K562 (cell line): ENCODE measurements at regions not wholly inside any gene's neighbourhood (a gene's known extent, or its start where the extent isn't known, plus 50 kb on each side); places are given as distances from the start of the nearest gene placed in this dataset.

Experiments
- ATF1 ChIP-seq, 2 experiments: fragments of 450-650 bp in 1 of 2; IDR thresholded peaks; 2 replicates each; pipeline ENCODE4 v1.6.1; 2016; ENCODE audit warnings: missing compliant biosample characterization in 1 of 2, missing genetic modification characterization in 1 of 2
- ATF3 ChIP-seq, 2 experiments: fragments of 450-650 bp in 1 of 2; sonication (generic) in 1 of 2; formaldehyde crosslinking in 1 of 2; IDR thresholded peaks in 1 of 2; conservative IDR thresholded peaks in 1 of 2; 2 replicates each; pipeline versions ENCODE4 v1.6.1 to v1.8.1; 2016 to 2023; ENCODE audit warnings: mild to moderate bottlenecking in 2 of 2, moderate library complexity in 2 of 2, inconsistent platforms in 1 of 2, missing genetic modification reagents in 1 of 2
- CTCF ChIP-seq, 3 experiments: IDR thresholded peaks in 2 of 3; conservative IDR thresholded peaks in 1 of 3; 2 replicates each; pipeline ENCODE4 v1.5.1; 2011 to 2012; ENCODE audit warnings: low read length in 3 of 3, mild to moderate bottlenecking in 3 of 3, control low read depth in 2 of 3, improper control_type of control experiment in 1 of 3, inconsistent platforms in 1 of 3, low read depth in 1 of 3, mixed read lengths in 1 of 3, moderate library complexity in 1 of 3; ENCODE audit not compliant: insufficient read depth in 2 of 3
- EGR1 ChIP-seq: fragments of 450-650 bp; conservative IDR thresholded peaks from 2 replicates; pipeline ENCODE4 v1.6.1; 2017; ENCODE audit warnings: mild to moderate bottlenecking
- FOXA1 ChIP-seq: fragments of 450-650 bp; IDR thresholded peaks from 2 replicates; pipeline ENCODE4 v1.6.1; 2016; ENCODE audit warnings: mild to moderate bottlenecking, borderline replicate concordance
- MAFK ChIP-seq: IDR thresholded peaks from 2 replicates; pipeline ENCODE4 v1.6.1; 2011; ENCODE audit warnings: low read length, improper control_type of control experiment
- NFYB ChIP-seq: IDR thresholded peaks from 2 replicates; pipeline ENCODE4 v1.6.1; 2011; ENCODE audit warnings: mild to moderate bottlenecking, moderate library complexity; ENCODE audit not compliant: insufficient read length; ENCODE audit errors: extremely low read depth
- NR1H2 ChIP-seq: sonication (generic); formaldehyde crosslinking; IDR thresholded peaks from 2 replicates; pipeline ENCODE4 v1.4.0; 2020; ENCODE audit warnings: mild to moderate bottlenecking, missing genetic modification reagents
- POLR2AphosphoS5 ChIP-seq: IDR thresholded peaks from 2 replicates; pipeline ENCODE4 v1.6.1; 2011; ENCODE audit warnings: mild to moderate bottlenecking, low read depth, low read length, moderate library complexity; ENCODE audit not compliant: control insufficient read depth, insufficient read depth
- RB1 ChIP-seq: fragments of 450-650 bp; IDR thresholded peaks from 2 replicates; pipeline ENCODE4 v1.6.1; 2017; ENCODE audit warnings: low read depth, mild to moderate bottlenecking
- TAF1 ChIP-seq: IDR thresholded peaks from 2 replicates; pipeline ENCODE4 v1.6.1; 2011; ENCODE audit warnings: mild to moderate bottlenecking, low read length, moderate library complexity; ENCODE audit not compliant: insufficient read depth, control insufficient read depth, severe bottlenecking; ENCODE audit errors: extremely low read depth
- ZNF133 ChIP-seq: fragments of 250-450 bp; sonication (Bioruptor Pico); IDR thresholded peaks from 2 replicates; pipeline ENCODE4 v1.4.0; 2020; ENCODE audit warnings: mild to moderate bottlenecking
- TF ChIP-seq, protein P1 (sequence below): sonication (generic); formaldehyde crosslinking; IDR thresholded peaks from 2 replicates; pipeline ENCODE4 v1.8.1; 2023; ENCODE audit warnings: missing genetic modification reagents, mild to moderate bottlenecking, borderline replicate concordance

DNA sequence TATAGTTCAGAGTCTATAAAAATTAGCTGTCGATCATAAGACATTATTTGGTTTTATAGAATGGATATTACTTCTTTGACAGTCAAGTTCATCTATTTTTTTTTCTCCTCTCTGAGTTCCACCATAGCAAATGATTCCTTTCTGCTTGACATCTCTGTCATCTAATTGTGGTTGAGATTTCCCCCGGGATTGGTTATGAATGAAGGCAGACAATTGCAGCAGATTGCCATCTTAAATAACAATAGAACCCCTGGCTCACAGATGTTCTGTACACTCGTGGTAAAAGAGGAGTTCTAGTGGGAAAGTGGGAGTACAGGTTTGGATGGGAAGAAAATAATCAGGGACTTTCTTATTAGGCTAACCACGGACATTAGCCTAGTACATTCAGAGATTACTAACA, 292.1 kb upstream of the NRXN1 start:
- TF ChIP-seq, protein P1, sequence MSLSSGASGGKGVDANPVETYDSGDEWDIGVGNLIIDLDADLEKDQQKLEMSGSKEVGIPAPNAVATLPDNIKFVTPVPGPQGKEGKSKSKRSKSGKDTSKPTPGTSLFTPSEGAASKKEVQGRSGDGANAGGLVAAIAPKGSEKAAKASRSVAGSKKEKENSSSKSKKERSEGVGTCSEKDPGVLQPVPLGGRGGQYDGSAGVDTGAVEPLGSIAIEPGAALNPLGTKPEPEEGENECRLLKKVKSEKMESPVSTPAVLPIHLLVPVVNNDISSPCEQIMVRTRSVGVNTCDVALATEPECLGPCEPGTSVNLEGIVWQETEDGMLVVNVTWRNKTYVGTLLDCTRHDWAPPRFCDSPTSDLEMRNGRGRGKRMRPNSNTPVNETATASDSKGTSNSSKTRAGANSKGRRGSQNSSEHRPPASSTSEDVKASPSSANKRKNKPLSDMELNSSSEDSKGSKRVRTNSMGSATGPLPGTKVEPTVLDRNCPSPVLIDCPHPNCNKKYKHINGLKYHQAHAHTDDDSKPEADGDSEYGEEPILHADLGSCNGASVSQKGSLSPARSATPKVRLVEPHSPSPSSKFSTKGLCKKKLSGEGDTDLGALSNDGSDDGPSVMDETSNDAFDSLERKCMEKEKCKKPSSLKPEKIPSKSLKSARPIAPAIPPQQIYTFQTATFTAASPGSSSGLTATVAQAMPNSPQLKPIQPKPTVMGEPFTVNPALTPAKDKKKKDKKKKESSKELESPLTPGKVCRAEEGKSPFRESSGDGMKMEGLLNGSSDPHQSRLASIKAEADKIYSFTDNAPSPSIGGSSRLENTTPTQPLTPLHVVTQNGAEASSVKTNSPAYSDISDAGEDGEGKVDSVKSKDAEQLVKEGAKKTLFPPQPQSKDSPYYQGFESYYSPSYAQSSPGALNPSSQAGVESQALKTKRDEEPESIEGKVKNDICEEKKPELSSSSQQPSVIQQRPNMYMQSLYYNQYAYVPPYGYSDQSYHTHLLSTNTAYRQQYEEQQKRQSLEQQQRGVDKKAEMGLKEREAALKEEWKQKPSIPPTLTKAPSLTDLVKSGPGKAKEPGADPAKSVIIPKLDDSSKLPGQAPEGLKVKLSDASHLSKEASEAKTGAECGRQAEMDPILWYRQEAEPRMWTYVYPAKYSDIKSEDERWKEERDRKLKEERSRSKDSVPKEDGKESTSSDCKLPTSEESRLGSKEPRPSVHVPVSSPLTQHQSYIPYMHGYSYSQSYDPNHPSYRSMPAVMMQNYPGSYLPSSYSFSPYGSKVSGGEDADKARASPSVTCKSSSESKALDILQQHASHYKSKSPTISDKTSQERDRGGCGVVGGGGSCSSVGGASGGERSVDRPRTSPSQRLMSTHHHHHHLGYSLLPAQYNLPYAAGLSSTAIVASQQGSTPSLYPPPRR, result no peak
- TF ChIP-seq ATF3 (IDR thresholded peaks at IDR 0.05) (no peak), ATF3 (CRISPR knock-in tag; conservative IDR thresholded peaks at IDR 0.05) (no peak), NFYB (no peak), CTCF (IDR thresholded peaks at IDR 0.05 in 2 of 3, conservative IDR thresholded peaks at IDR 0.05 in 1 of 3; ENCODE audit: insufficient read depth in 2 of 3, low read depth in 1 of 3, low read length in 3 of 3) (no peak), TAF1 (no peak), RB1 (no peak), ATF1 (CRISPR knock-in tag; IDR thresholded peaks at IDR 0.05) (no peak), ATF1 (tag; IDR thresholded peaks at IDR 0.05) (no peak), EGR1 (no peak), POLR2AphosphoS5 (no peak), NR1H2 (CRISPR knock-in tag) (no peak), ZNF133 (CRISPR knock-in tag) (no peak), MAFK (no peak), FOXA1 (no peak)
